ENCODE measurements at regions not wholly inside any gene's neighbourhood (a gene's known extent, or its start where the extent isn't known, plus 50 kb on each side); places are given as distances from the start of the nearest gene placed in this dataset.

GRCh38 chr7:7048213-7048612 is 134.1 kb upstream of the C1GALT1 start:
- no peak overlapping the region for H3K4me3 ChIP-seq (replicated peaks; ENCODE audit: low read depth, low read length)
- no peak for TF ChIP-seq CTCF (IDR thresholded peaks at IDR 0.05; ENCODE audit: low read depth, low read length, missing control alignments)
- no peak for DNase-seq (ENCODE audit: extremely low read depth, low read depth)

- no peak for TF ChIP-seq CTCF (IDR thresholded peaks at IDR 0.05; ENCODE audit: low read depth, low read length, missing control alignments)
- H3K4me3 ChIP-seq (replicated peaks; ENCODE audit: low read depth, low read length) = no peak overlapping the region
- no peak for DNase-seq (ENCODE audit: extremely low read depth, low read depth)
Observed at GRCh38 chr7:7051206-7051877, 131.0 kb upstream of the C1GALT1 start.

GRCh38 chr7:7054252-7054830 is 128.0 kb upstream of the C1GALT1 start:
- no peak for DNase-seq (ENCODE audit: extremely low read depth, low read depth)
- no peak for TF ChIP-seq CTCF (IDR thresholded peaks at IDR 0.05; ENCODE audit: low read depth, low read length, missing control alignments)
- H3K4me3 ChIP-seq (replicated peaks; ENCODE audit: low read depth, low read length) = no peak overlapping the region

GRCh38 chr7:7060828-7061599 is 121.3 kb upstream of the C1GALT1 start:
- no peak for DNase-seq (ENCODE audit: extremely low read depth, low read depth)
- H3K4me3 ChIP-seq (replicated peaks; ENCODE audit: low read depth, low read length) = no peak overlapping the region
- no peak for TF ChIP-seq CTCF (IDR thresholded peaks at IDR 0.05; ENCODE audit: low read depth, low read length, missing control alignments)

- no peak for TF ChIP-seq CTCF (IDR thresholded peaks at IDR 0.05; ENCODE audit: low read depth, low read length, missing control alignments)
- DNase-seq (ENCODE audit: extremely low read depth, low read depth) = no peak
- no peak overlapping the region for H3K4me3 ChIP-seq (replicated peaks; ENCODE audit: low read depth, low read length)
Observed at GRCh38 chr7:7077945-7078344, 104.4 kb upstream of the C1GALT1 start.

- no peak overlapping the region for H3K4me3 ChIP-seq (replicated peaks; ENCODE audit: low read depth, low read length)
- TF ChIP-seq CTCF (IDR thresholded peaks at IDR 0.05; ENCODE audit: low read depth, low read length, missing control alignments) = no peak
- DNase-seq (ENCODE audit: extremely low read depth, low read depth) = no peak
Observed at GRCh38 chr7:7080802-7081201, 101.5 kb upstream of the C1GALT1 start.
